ENCODE measurements at regions not wholly inside any gene's neighbourhood (a gene's known extent, or its start where the extent isn't known, plus 50 kb on each side); places are given as distances from the start of the nearest gene placed in this dataset.
"Not testable (repeated sequence)": the region's sequence is repeated elsewhere in the genome, so short reads cannot be mapped to it uniquely, and the experiment has no call there.

GRCh38 chr2:2775018-2775417, 443.9 kb upstream of the MYT1L start:
- Mint-ChIP-seq H3K27me3 (no peaks in the 10 kb centered on the region), H3K9me3 (ENCODE audit: insufficient read depth) (no peaks in the 10 kb centered on the region), H3K4me1 (no peaks in the 10 kb centered on the region), H3K27ac (no peak overlapping the region), H3K4me3 (no peak overlapping the region)
- Histone ChIP-seq H3K4me3 (ENCODE audit: control extremely low read depth in 1 of 5, extremely low read depth in 1 of 5, insufficient read depth in 1 of 5, low read depth in 2 of 5, low read length in 4 of 5) (no peak overlapping the region), H3K27me3 (replicated peaks in 1 of 4; ENCODE audit: control extremely low read depth in 1 of 4, control insufficient read depth in 3 of 4, insufficient read depth in 4 of 4, low read length in 3 of 4) (no peaks in the 10 kb centered on the region), H3K79me2 (ENCODE audit: control insufficient read depth, insufficient read depth, low read length) (no peaks in the 10 kb centered on the region), H3K9me3 (ENCODE audit: control extremely low read depth in 1 of 3, control insufficient read depth in 2 of 3, insufficient read depth in 1 of 3, low read length in 2 of 3) (peaks cover 0 to 28% (median 0%) of the 10 kb centered on the region in 3 donors), H3K36me3 (replicated peaks in 1 of 2; ENCODE audit: control extremely low read depth in 1 of 2, control insufficient read depth in 1 of 2, extremely low read depth in 1 of 2, insufficient read depth in 2 of 2, low read length in 1 of 2) (no peaks in the 10 kb centered on the region), H4K20me1 (ENCODE audit: control insufficient read depth, insufficient read depth, low read length, poor library complexity, severe bottlenecking) (no peaks in the 10 kb centered on the region), H3K9ac (ENCODE audit: low read length) (no peak overlapping the region), H3K4me2 (replicated peaks; ENCODE audit: low read depth, low read length, poor library complexity, severe bottlenecking) (no peak overlapping the region), H3K4me1 (ENCODE audit: control insufficient read depth in 2 of 2, insufficient read depth in 2 of 2, low read length in 2 of 2) (no peaks in the 10 kb centered on the region), H2AFZ (ENCODE audit: insufficient read depth, low read depth, low read length, poor library complexity, severe bottlenecking) (no peak overlapping the region), H3K27ac (ENCODE audit: low read length in 2 of 2) (no peak overlapping the region)
- no peak for DNase-seq
- TF ChIP-seq CTCF (IDR thresholded peaks at IDR 0.05): no peak
- TF ChIP-seq EZH2 (IDR thresholded peaks at IDR 0.05; ENCODE audit: borderline replicate concordance, insufficient read depth, low read depth, low read length, poor library complexity, severe bottlenecking): no peak
- ATAC-seq (ENCODE audit: low read depth): no peak
- 100% methylated on average over 1 of the region's 2 CpGs for WGBS (ENCODE audit: insufficient coverage)
- ChIA-PET POLR2A (no interaction called here), CTCF (no interaction called here)
- intact Hi-C loops (cut with micrococcal nuclease): no loop called here

- Mint-ChIP-seq H3K27me3 (no peaks in the 10 kb centered on the region), H3K27ac (no peak overlapping the region), H3K9me3 (ENCODE audit: insufficient read depth) (no peaks in the 10 kb centered on the region), H3K4me3 (no peak overlapping the region), H3K4me1 (no peaks in the 10 kb centered on the region)
- H3K79me2 ChIP-seq (ENCODE audit: control insufficient read depth, insufficient read depth, low read length): no peaks in the 10 kb centered on the region
- ChIA-PET POLR2A (no interaction called here), CTCF (no interaction called here)
- no peaks in the 10 kb centered on the region for H3K27me3 ChIP-seq (replicated peaks in 1 of 4; ENCODE audit: control extremely low read depth in 1 of 4, control insufficient read depth in 3 of 4, insufficient read depth in 4 of 4, low read length in 3 of 4)
- no peak overlapping the region for H2AFZ ChIP-seq (ENCODE audit: insufficient read depth, low read depth, low read length, poor library complexity, severe bottlenecking)
- no peak overlapping the region for H3K4me3 ChIP-seq (ENCODE audit: control extremely low read depth in 1 of 5, extremely low read depth in 1 of 5, insufficient read depth in 1 of 5, low read depth in 2 of 5, low read length in 4 of 5)
- ATAC-seq (ENCODE audit: low read depth) (no peak), DNase-seq (no peak)
- H3K36me3 ChIP-seq (replicated peaks in 1 of 2; ENCODE audit: control extremely low read depth in 1 of 2, control insufficient read depth in 1 of 2, extremely low read depth in 1 of 2, insufficient read depth in 2 of 2, low read length in 1 of 2): no peaks in the 10 kb centered on the region
- H3K27ac ChIP-seq (ENCODE audit: low read length in 2 of 2): no peak overlapping the region
- H3K4me1 ChIP-seq (ENCODE audit: control insufficient read depth in 2 of 2, insufficient read depth in 2 of 2, low read length in 2 of 2): no peaks in the 10 kb centered on the region
- no peaks in the 10 kb centered on the region for H4K20me1 ChIP-seq (ENCODE audit: control insufficient read depth, insufficient read depth, low read length, poor library complexity, severe bottlenecking)
- no peak overlapping the region for H3K9ac ChIP-seq (ENCODE audit: low read length)
- no peak for TF ChIP-seq EZH2 (IDR thresholded peaks at IDR 0.05; ENCODE audit: borderline replicate concordance, insufficient read depth, low read depth, low read length, poor library complexity, severe bottlenecking)
- TF ChIP-seq CTCF (IDR thresholded peaks at IDR 0.05): no peak
- H3K9me3 ChIP-seq (ENCODE audit: control extremely low read depth in 1 of 3, control insufficient read depth in 2 of 3, insufficient read depth in 1 of 3, low read length in 2 of 3): peaks cover 0 to 18% (median 0%) of the 10 kb centered on the region in 3 donors
- WGBS (ENCODE audit: insufficient coverage): 95% methylated on average over 8 of the region's 8 CpGs
- intact Hi-C loops (cut with micrococcal nuclease): no loop called here
- H3K4me2 ChIP-seq (replicated peaks; ENCODE audit: low read depth, low read length, poor library complexity, severe bottlenecking): no peak overlapping the region
Measured at GRCh38 chr2:2773692-2774091, 442.6 kb upstream of the MYT1L start.

- H3K4me3 ChIP-seq (ENCODE audit: control extremely low read depth in 1 of 5, extremely low read depth in 1 of 5, insufficient read depth in 1 of 5, low read depth in 2 of 5, low read length in 4 of 5); intact Hi-C loops (cut with micrococcal nuclease); H3K79me2 ChIP-seq (ENCODE audit: control insufficient read depth, insufficient read depth, low read length); H3K4me2 ChIP-seq (replicated peaks; ENCODE audit: low read depth, low read length, poor library complexity, severe bottlenecking); H2AFZ ChIP-seq (ENCODE audit: insufficient read depth, low read depth, low read length, poor library complexity, severe bottlenecking); H3K4me1 ChIP-seq (ENCODE audit: control insufficient read depth in 2 of 2, insufficient read depth in 2 of 2, low read length in 2 of 2); H3K9ac ChIP-seq (ENCODE audit: low read length); H3K4me1 Mint-ChIP-seq; H3K4me3 Mint-ChIP-seq; H3K27ac Mint-ChIP-seq; H3K36me3 ChIP-seq (replicated peaks in 1 of 2; ENCODE audit: control extremely low read depth in 1 of 2, control insufficient read depth in 1 of 2, extremely low read depth in 1 of 2, insufficient read depth in 2 of 2, low read length in 1 of 2); CTCF ChIA-PET; H3K27ac ChIP-seq (ENCODE audit: low read length in 2 of 2); DNase-seq; H4K20me1 ChIP-seq (ENCODE audit: control insufficient read depth, insufficient read depth, low read length, poor library complexity, severe bottlenecking); ATAC-seq (ENCODE audit: low read depth); H3K9me3 Mint-ChIP-seq (ENCODE audit: insufficient read depth); H3K27me3 Mint-ChIP-seq; H3K27me3 ChIP-seq (replicated peaks in 1 of 4; ENCODE audit: control extremely low read depth in 1 of 4, control insufficient read depth in 3 of 4, insufficient read depth in 4 of 4, low read length in 3 of 4); POLR2A ChIA-PET: not testable (repeated sequence)
- 81% methylated on average over 7 of the region's 11 CpGs for WGBS (ENCODE audit: insufficient coverage)
- peaks cover 0 to 18% (median 0%) of the 10 kb centered on the region in 3 donors for H3K9me3 ChIP-seq (ENCODE audit: control extremely low read depth in 1 of 3, control insufficient read depth in 2 of 3, insufficient read depth in 1 of 3, low read length in 2 of 3)
Measured at GRCh38 chr2:2773080-2773479, 442.0 kb upstream of the MYT1L start.
